ENCODE measurements at regions not wholly inside any gene's neighbourhood (a gene's known extent, or its start where the extent isn't known, plus 50 kb on each side); places are given as distances from the start of the nearest gene placed in this dataset.

- TF ChIP-seq CTCF (tag by site-specific recombination; IDR thresholded peaks at IDR 0.05) (no peak), ZBTB17 (tag by site-specific recombination; IDR thresholded peaks at IDR 0.05) (no peak), OVOL3 (tag by site-specific recombination; IDR thresholded peaks at IDR 0.05) (no peak), ZNF416 (tag by site-specific recombination; IDR thresholded peaks at IDR 0.05) (no peak), ZNF449 (tag by site-specific recombination; IDR thresholded peaks at IDR 0.05) (no peak), ZNF37A (tag by site-specific recombination; IDR thresholded peaks at IDR 0.05) (no peak), PRDM10 (tag by site-specific recombination; IDR thresholded peaks at IDR 0.05) (no peak), PBX3 (CRISPR knock-in tag; IDR thresholded peaks at IDR 0.05) (no peak), RBAK (tag by site-specific recombination; IDR thresholded peaks at IDR 0.05) (no peak), ZNF157 (tag by site-specific recombination; IDR thresholded peaks at IDR 0.05) (no peak), ZNF610 (tag by site-specific recombination; IDR thresholded peaks at IDR 0.05; ENCODE audit: borderline replicate concordance) (no peak), ZNF274 (IDR thresholded peaks at IDR 0.05; ENCODE audit: low read length) (no peak), ZNF274 (tag by site-specific recombination; IDR thresholded peaks at IDR 0.05; ENCODE audit: borderline replicate concordance) (no peak)
These were observed 2031.7 kb downstream of the EFNA5 start for GRCh38 chr5:105639068-105639467.

Data from HEK293 (cell line).